ENCODE measurements at regions not wholly inside any gene's neighbourhood (a gene's known extent, or its start where the extent isn't known, plus 50 kb on each side); places are given as distances from the start of the nearest gene placed in this dataset.

GRCh38 chr6:14365393-14365792 lies 247.8 kb downstream of the CD83 start:
- Histone ChIP-seq H3K27me3 (ENCODE audit: insufficient read depth, low read depth) (no peaks in the 10 kb centered on the region), H3K9me2 (ENCODE audit: insufficient read depth) (no peaks in the 10 kb centered on the region; the same call in 1 of the 2 replicates), H3K4me1 (replicated peaks; ENCODE audit: insufficient read depth) (no peaks in the 10 kb centered on the region), H3K4me3 (no peak overlapping the region), H3K27ac (no peak overlapping the region), H2AFZ (no peak overlapping the region), H3K4me2 (no peak overlapping the region), H3F3A (ENCODE audit: insufficient read depth, low read depth) (no peaks in the 10 kb centered on the region), H3K36me3 (ENCODE audit: low read depth) (no peaks in the 10 kb centered on the region), H3K79me2 (ENCODE audit: low read depth) (no peaks in the 10 kb centered on the region), H3K9me3 (ENCODE audit: insufficient read depth, low read depth) (no peaks in the 10 kb centered on the region), H4K20me1 (ENCODE audit: insufficient read depth) (no peaks in the 10 kb centered on the region)
- CTCF ChIA-PET = no interaction called here
- POLR2A ChIA-PET (ENCODE audit: unreplicated experiment) = interaction anchor here (0.6 kb wide), 1 partner anchor 73 kb away, joined by 3 read pairs; no protein-coding TSS in a partner anchor
- no TSS peak for BruUV-seq (replicated peaks)
- no peak for DNase-seq
- intact Hi-C loops (cut with micrococcal nuclease; ENCODE audit: unreplicated experiment) = no loop called here
- TF ChIP-seq EZH2 (IDR thresholded peaks at IDR 0.05; ENCODE audit: low read depth) (no peak), CTCF (conservative IDR thresholded peaks at IDR 0.05) (no peak)

DNA sequence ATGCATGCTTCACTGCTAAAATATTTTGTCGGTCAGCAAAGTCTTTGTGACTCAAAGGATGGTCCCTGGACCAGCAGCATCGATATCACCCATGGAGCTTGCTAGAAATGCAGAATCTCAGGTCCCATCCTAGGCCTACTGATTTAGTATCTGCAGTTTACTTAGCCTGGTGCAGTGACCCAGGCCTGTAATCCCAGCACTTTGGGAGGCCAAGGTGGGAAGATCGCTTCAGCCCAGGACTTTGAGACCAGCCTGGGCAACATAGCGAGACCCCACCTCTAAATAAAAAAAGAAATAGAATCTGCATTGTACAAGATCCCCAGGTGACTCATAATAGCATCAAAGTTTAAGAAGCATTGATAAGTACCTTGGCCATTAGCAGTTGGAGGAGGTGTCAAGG lies 248.7 kb downstream of the CD83 start:
- Histone ChIP-seq H3K9me3 (ENCODE audit: insufficient read depth, low read depth) (no peaks in the 10 kb centered on the region), H3F3A (ENCODE audit: insufficient read depth, low read depth) (no peaks in the 10 kb centered on the region), H2AFZ (no peak overlapping the region), H3K9me2 (ENCODE audit: insufficient read depth) (no peaks in the 10 kb centered on the region; the same call in 1 of the 2 replicates), H3K79me2 (ENCODE audit: low read depth) (no peaks in the 10 kb centered on the region), H4K20me1 (ENCODE audit: insufficient read depth) (no peaks in the 10 kb centered on the region), H3K4me1 (replicated peaks; ENCODE audit: insufficient read depth) (no peaks in the 10 kb centered on the region), H3K27ac (no peak overlapping the region), H3K4me2 (no peak overlapping the region), H3K36me3 (ENCODE audit: low read depth) (no peaks in the 10 kb centered on the region), H3K4me3 (no peak overlapping the region), H3K27me3 (ENCODE audit: insufficient read depth, low read depth) (no peaks in the 10 kb centered on the region)
- DNase-seq = no peak
- POLR2A ChIA-PET (ENCODE audit: unreplicated experiment) = no interaction called here
- BruUV-seq (replicated peaks) = no TSS peak
- TF ChIP-seq CTCF (conservative IDR thresholded peaks at IDR 0.05) = no peak
- TF ChIP-seq EZH2 (IDR thresholded peaks at IDR 0.05; ENCODE audit: low read depth) = no peak
- CTCF ChIA-PET = no interaction called here
- intact Hi-C loops (cut with micrococcal nuclease; ENCODE audit: unreplicated experiment) = no loop called here

DNA sequence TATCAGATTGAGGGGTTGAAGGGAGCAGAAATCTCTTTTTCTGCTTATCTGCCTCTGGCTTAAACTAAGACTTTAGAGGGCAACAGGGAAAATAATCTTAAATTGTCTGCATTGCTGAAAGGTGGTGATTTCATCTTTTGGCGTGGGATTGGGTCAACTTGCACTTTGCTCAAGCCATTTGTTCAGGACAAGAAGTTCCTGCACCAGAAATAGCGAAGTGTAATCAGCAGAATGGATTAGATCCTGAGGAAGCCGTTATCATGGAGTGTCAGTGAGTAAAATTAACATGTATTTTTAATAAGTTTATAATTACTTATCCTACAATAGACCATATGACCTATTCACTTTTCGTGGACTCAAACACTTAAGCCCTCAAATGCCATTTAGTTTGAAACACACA lies 249.3 kb downstream of the CD83 start:
- no peaks in the 10 kb centered on the region for H3K9me2 ChIP-seq (ENCODE audit: insufficient read depth)
- ChIA-PET CTCF (no interaction called here), POLR2A (ENCODE audit: unreplicated experiment) (no interaction called here)
- H3K9me3 ChIP-seq (ENCODE audit: insufficient read depth, low read depth) = no peaks in the 10 kb centered on the region
- intact Hi-C loops (cut with micrococcal nuclease; ENCODE audit: unreplicated experiment) = no loop called here
- H3F3A ChIP-seq (ENCODE audit: insufficient read depth, low read depth) = no peaks in the 10 kb centered on the region
- no peaks in the 10 kb centered on the region for H3K4me1 ChIP-seq (replicated peaks; ENCODE audit: insufficient read depth)
- H4K20me1 ChIP-seq (ENCODE audit: insufficient read depth) = no peaks in the 10 kb centered on the region
- BruUV-seq (replicated peaks) = no TSS peak
- TF ChIP-seq EZH2 (IDR thresholded peaks at IDR 0.05; ENCODE audit: low read depth) (no peak), CTCF (conservative IDR thresholded peaks at IDR 0.05) (no peak)
- no peaks in the 10 kb centered on the region for H3K36me3 ChIP-seq (ENCODE audit: low read depth)
- H3K79me2 ChIP-seq (ENCODE audit: low read depth) = no peaks in the 10 kb centered on the region
- DNase-seq = no peak
- H3K4me3 ChIP-seq = no peak overlapping the region
- H3K27me3 ChIP-seq (ENCODE audit: insufficient read depth, low read depth) = no peaks in the 10 kb centered on the region
- no peak overlapping the region for H3K4me2 ChIP-seq
- H3K27ac ChIP-seq = no peak overlapping the region
- no peak overlapping the region for H2AFZ ChIP-seq
